HUDEP-2 (cell line): ENCODE measurements at regions not wholly inside any gene's neighbourhood (a gene's known extent, or its start where the extent isn't known, plus 50 kb on each side); places are given as distances from the start of the nearest gene placed in this dataset.

Experiments used
- DNase-seq, 76 experiments: peaks; one replicate each; lab custom pipeline; 2025; ENCODE audit not compliant: unreplicated experiment in 76 of 76; lab: John Stamatoyannopoulos, UW

DNA sequence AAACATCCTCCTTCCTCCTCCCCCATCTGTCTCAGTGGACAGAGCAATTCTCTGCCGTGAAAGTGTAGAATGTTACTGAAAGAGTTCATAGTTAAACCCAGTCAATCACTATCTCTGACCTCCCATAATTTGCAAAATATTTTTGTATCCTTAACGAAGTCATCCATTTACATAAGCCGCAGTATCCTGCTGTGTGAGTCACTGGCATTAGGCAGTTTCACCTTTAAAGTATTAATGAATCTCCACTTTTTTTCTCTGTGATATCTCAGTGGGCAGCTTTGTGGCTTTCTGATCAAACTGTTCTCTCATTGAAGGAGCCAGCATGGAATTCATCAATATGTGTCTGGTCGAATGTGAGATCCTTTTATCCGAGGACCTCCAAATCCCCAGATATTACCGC lies 678.6 kb upstream of the TENM3 start:
- no peak for DNase-seq

DNA sequence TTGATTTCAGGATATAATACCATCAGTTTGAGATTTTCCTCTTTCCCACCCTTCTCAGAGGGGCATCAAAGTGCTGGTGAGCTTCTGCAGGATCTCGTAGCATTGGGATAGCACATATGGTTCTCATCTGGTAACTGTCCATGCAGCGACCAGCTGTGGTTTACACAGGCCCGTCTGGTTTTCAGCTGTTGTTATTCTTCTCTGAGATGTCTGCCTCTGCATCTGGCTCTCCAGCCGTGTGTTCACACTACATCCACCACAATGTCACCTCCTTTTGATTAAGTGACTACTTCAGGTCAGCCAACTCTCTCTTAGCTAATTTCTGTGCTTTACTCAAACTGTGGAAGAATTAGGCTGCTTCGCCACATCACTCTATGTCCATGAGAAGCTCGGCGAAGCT lies 676.7 kb upstream of the TENM3 start:
- DNase-seq = no peak

DNA sequence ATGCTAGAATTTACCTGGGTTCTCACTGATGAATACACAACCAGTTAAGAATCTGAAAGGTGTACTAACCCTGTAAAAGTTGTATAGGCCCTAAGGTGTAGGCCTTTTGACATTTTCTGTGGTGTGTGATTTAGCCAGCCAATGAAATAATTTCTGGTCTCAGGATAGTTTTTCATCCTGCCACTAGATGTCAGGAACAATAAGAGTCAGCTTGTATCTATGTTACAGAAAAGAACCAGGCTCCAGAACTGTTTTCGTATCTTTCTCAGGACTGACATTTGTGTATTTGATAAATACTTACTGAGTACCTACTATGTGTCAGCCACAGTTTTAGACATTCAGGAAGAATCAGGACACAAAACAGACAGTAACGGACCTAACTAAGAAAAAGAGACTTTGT lies 673.6 kb upstream of the TENM3 start:
- no peak for DNase-seq

DNA sequence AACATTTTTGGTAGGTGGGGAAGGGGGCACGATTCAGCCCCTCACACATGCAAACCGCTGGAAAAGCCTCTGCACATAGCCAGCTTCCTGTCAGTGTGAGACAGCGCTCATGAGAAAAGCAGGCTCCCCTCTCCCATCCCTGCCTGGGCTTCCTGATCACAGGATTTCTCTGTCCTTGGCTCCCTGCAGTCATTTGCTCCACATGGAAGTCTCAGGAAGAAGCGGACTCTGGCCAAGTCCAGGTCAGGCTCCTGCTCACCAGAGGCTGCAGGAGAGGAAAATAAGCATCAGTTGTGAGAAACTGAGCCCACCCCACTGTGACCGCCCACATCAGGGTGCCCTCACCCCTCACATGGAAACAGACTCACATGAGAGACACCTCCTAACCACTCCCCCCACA lies 664.3 kb upstream of the TENM3 start:
- no peak for DNase-seq

DNA sequence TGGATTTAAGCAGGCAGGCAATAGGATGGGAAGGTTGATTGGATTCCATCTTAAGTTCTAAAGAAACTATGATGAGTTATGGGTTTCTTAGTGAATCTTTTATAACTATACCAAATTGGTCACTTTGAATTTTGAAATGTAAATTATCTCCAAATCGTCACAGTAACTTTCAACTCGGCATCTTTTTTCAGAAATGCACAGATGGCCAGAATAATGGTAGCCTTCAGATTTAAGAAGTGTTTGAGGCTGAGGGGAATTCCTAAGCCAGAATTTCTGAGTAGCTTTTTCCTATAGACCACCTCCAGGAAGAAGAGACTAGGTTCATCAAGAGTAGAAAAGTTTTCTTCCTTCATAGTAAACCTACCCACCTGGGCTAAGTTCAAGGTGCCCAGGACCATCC lies 663.7 kb upstream of the TENM3 start:
- no peak for DNase-seq

DNA sequence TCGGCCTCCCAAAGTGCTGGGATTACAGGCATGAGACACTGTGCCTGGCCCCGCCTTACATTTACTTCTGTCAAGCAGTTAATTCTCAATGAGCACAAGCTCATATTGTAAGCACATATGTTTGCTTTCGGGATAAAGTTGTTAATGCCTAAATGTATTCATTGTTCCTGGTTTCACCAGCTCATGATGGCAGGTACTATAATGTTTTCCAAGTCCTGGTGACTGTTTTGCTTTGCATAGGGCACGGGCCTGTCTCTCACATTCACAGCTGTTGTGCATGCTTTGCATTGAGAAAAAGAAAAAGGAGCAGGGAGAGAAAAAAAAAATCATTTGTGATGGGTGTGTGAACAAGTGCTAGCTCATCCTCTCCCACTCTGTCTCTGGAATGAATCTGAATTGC lies 661.2 kb upstream of the TENM3 start:
- DNase-seq = no peak

DNA sequence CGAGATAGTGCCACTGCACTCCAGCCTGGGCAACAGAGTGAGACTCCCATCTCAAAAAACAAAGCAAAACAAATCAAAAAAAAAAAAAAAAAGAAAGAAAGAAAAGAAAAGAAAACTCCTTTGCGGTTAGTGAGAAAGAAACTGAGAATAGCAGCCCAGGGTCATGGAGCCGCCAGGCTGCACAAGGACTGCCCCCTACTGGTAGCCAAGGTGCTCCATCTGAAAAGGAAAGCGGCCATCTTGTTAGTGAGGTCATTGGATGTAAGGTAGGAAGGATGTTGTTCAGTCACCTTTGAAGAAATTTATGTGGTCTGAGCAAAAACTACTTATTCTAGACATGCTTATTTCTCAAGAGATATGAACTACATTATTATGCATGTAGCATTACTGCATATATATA lies 660.6 kb upstream of the TENM3 start:
- DNase-seq = no peak

DNA sequence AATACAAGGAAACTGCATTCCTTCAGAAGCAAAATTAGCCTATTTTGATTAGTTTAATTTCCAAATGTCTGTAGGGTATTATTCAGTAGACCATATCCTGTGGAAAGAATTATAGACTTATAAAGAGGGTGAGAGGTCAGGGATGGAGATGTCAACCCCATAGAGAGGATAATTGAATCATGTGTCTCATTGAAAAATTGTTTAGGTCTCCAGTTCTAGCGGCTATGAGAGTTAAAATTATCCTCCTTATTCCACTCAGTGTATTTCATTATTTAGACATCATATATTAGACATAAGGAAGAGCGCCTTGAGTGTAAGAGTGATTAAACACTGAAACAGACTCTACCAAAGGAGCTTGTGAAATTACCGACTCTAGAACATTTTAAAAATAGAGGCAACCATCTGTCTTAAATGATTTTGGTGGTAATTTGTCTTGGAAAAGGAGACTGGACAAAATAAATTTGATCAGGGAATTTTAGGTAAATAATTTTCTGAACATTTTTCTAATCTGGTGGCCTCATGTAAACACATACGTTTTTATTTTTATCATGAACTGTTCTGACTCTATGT lies 654.4 kb upstream of the TENM3 start:
- DNase-seq = no peak

DNA sequence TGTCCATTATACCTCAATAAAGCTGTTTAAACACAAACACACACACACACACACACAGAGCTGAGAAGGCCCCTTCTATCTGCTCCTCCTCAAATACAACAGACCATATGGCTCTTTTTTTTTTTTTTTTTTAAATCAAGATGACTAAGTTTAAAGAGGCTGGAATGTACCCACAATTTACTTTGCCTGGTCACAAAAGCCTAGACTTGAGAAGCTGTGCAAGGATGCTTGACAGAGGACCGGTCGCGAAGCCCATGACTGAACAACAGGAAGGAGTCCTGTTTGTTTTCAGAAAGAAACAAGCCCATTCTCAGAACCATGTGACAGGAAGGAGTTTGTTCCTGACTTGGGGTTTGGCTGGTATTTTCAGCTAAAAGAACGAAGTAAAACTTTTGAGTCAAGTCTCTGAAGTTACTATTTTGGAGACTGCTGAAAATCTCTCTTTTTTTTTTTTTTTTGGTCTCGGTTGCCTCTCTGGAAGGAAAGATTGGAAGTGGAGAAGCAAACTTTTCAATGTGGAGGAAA lies 650.9 kb upstream of the TENM3 start:
- DNase-seq = no peak

DNA sequence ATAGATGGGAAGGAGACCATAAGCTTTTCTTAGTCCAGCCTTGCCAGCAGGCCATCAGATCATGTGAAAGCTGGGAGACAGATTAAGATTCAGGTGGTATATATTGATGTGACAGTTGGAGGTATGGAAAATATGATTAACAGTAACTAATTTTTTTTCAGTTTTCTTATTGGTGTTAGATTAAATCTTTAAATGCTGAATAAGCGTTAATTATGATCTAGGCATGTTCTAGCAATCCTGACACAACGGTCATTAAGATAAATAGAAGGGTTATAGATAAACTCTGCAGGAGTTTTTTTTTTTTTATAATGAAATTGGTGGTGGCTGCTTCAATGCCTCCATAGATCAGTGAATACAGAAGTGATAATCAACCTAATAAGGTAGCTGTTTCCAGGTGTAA lies 649.5 kb upstream of the TENM3 start:
- DNase-seq = no peak

DNA sequence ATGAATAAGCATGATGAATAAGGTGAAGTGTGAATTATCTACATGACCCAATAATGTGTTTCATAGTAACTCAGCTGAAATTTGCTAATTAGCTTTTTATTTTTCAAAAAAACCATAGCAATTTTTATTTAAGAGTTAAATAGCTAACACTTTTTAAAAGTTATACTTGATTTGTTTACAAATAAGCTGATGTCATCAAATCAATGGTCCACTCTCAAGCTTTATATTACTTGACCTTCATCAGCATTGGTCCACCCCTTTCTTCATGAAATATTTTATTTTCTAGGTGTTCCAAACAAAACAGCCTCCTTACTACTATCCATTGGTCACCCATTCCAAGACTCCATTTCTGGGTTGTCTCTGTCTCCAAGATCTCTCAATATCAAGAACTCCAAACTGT lies 649.0 kb upstream of the TENM3 start:
- no peak for DNase-seq

DNA sequence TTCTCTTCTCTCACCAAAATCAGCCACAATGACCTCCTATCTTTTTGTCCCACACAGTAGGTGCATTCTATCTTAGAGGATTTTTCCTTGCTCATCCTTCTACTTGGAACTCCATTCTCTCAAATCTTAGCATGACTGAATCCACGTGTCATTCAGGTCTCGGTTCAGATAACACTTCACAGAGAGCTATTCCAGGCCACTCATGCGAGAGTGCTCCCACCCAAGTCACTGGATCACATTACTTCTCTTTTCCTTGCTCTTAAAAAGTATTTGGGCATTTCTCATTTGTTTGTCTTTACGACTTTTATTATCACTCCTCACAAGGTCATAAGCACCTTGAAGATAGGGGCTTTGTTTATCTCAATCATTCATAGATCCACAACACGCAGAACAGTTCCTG lies 647.5 kb upstream of the TENM3 start:
- no peak for DNase-seq

DNA sequence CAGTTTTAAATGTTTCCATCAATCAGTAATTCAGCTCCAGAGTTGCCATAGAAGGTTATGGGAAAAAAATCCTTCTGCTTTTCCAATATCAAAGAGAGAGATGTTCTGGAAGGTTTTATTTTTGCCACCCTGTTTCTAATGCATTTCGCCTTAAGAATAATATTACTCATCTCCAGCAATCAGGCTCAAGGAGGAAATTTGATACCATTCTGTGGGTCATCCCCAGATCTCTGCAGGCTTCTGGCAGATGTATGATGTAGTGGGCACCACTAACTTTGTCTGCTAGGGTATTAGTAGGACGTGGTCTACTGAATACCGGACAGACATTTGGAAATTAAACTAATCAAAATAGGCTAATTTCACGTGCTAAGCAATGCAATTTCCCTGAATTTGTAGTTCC lies 645.4 kb upstream of the TENM3 start:
- no peak for DNase-seq

DNA sequence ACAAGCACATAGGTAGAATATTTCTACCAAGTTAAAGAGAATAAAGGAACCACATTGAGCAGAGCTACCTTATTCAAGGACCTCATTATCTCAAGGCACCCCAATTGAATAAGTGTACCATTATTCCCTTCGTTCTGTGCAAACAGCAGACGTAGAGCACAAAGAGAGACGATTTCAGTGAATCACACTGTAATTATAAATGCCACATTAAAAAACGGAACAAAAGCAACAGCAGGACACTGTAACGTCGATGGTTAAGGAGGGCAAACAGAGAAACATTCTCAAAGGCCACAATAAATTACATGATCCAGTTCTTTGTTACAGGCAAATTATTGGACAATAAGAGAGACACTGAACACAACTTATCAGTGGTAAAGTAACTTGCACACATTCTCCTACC lies 644.1 kb upstream of the TENM3 start:
- no peak for DNase-seq

DNA sequence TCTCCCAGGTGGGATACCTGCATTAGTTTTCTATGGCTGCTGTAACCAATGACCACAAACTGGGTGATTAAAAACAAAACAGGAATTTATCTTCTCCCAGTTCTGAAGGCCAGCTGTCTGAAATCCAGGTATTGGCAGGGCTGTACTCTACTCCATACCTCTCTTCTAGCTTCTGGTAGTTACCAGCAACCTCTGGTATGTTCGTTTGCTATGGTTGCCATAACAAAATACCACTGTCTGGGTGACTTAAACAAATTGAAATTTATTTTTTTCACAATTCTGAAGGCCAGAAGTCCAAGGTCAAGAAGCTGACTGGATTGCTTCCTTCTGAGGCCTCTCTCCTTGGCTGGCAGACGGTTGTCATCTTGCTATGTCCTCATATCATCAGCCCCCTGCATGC lies 642.1 kb upstream of the TENM3 start:
- DNase-seq = no peak

DNA sequence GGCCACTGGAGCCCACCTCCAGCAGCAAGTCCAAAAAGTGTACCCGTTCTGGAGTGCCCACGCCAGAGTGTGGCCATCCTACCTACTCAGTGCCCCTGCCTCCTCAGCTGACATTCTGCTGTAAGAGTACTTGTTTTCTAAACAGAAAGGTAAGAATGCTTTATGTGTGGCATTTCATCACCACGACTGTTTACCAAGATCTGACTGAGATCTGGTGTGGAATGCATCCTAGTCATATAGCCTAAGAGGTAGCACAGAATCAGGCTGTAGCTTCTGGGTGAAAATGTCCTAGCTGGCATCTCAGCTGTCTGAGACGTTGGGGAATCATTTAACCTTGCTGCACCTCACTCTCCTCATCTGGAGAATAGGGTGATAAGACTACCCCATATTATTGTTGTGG lies 638.7 kb upstream of the TENM3 start:
- DNase-seq = no peak

DNA sequence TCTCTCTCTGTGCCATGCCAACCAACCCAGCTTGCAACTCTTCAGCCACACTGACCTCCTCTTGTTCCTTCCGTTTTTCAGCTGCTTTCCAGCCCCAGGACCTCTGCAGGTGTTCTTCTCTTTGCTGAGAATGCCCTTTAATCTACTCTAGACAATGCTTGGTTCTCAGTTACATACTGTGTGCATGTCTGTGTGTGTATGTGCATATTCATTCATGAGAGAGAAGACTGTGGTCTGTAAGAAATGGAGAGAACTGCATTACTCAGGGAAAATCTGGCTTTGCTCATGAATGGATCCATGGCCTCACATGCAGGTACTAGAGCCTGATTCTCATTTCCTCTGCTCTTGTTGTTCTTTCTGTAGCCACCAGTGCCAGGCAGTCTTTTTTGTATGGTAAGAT lies 636.9 kb upstream of the TENM3 start:
- DNase-seq = no peak

DNA sequence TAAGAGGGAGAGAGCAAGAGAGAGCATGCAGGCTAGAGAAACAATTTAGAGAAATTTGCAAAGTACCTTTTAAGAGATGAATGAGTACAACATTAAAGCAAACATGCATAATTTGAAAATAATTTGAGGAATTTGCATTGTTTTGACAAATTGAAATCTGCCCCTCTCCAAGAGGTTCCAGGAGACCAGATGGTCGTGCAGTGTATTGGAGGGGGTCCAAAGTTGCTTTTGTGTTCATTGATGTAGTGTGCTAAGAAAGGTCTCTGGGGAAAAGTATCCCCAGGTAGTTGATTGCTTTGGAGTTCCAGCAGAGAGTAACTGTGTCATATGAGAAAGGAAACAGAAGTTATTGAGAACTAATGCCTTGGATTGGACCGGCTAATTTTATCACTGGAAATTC lies 635.0 kb upstream of the TENM3 start:
- DNase-seq = no peak

DNA sequence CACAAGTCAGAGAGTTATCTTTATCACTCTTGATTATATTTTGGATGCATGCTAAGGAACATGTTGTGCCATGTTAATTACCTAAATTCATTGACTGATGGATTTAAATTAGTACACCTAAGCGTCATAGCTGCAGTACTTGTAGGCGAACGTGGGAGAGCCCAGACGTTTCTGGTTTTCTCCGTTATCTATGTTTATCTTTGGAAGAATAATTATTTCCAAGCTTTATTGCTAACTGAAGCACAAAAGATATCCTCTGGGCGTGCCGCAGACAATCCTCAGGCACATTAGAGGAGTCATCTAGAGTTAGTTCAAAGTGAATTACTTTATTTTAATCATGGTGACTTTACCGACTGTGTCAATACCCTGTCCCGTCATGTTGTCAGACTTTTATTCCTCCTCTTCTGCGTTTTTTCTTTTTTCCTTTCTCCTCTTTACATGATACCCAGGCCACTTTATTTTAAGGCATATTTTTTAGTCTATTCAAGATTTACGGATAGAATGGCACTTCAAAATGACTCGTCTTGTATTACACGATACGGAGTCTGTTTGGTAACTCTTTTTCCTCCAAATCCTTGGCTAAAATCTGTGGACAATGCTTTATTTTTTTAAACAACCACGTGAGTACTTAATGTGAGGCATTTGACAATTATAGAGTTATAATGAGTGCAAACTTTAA lies 632.0 kb upstream of the TENM3 start:
- no peak for DNase-seq

DNA sequence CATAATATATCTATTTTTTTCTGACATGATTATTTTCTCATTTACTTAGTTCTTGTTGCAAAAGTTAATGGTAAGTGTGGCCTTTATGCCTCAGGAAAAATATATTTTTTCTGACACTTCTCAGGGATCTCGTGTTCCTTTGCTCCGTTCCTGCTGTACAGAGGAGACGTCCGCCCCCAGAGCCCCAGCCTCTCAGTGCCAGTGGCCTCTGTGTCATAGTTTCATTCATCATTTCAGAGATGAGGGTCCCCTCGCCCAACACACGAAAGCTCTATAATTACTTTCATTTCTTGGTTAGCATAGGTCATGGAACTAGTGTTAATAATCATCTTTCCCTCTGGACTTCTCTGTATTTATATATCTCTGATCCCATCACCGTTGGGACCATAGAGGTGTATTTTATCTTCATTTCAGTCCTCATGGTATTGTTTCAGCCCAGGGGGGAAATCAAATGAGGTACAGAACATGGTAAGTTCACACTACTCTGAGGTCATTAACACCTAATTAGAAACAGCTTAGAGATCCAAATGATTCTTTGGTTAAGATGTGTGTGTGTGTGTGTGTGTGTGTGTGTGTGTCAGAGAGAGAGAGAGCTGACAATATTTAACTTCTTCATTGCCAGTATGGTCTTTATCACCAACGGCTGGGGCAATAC lies 631.1 kb upstream of the TENM3 start:
- DNase-seq = no peak

DNA sequence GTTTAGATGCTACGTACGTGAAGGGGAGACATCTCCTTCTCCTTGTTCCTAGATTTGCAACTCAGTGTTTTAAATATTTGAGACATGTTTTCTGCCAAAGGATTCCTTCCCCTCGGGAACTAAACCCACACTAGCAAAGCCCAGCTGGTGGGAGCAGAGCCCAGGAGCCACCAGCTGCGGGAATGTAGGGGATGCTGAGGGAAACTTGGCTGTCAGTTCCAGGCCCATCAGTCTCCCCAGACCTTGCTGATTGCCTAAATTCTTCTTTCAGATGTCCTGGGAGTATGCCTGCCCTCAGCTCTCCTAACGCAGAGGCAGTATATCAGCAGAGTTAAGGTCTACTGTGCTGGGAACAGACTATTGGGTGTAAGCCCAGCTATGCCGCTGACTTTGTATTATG lies 630.0 kb upstream of the TENM3 start:
- no peak for DNase-seq

DNA sequence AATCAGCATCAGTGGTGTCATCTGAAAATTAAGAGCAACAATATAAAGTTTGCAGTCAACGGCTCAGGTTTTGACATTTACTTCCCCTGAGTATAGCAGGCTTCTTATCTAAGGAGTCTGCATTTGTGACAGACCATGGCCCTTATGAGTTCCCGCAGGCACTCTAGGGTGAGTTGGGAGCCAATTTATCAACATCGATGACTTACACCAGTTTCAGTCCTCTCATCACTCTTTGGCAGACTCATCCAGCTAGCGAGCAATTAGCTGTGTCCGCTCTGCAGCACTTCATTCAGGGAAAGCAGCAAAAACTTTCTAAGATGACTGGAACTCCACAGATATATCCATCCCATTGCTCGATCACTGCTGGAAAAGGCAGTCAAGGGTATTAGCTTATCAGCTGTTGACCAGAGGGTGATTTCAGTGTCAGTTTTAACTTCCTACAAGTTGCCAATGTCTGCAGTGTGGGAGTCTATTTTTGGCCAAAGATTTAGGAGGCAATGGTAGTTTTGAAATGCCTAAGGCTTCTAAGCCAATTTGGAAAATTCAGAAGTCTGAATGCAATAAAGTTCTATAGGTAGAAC lies 625.1 kb upstream of the TENM3 start:
- DNase-seq = no peak
